ENCODE measurements at regions not wholly inside any gene's neighbourhood (a gene's known extent, or its start where the extent isn't known, plus 50 kb on each side); places are given as distances from the start of the nearest gene placed in this dataset.
"Not testable (repeated sequence)": the region's sequence is repeated elsewhere in the genome, so short reads cannot be mapped to it uniquely, and the experiment has no call there.

DNA sequence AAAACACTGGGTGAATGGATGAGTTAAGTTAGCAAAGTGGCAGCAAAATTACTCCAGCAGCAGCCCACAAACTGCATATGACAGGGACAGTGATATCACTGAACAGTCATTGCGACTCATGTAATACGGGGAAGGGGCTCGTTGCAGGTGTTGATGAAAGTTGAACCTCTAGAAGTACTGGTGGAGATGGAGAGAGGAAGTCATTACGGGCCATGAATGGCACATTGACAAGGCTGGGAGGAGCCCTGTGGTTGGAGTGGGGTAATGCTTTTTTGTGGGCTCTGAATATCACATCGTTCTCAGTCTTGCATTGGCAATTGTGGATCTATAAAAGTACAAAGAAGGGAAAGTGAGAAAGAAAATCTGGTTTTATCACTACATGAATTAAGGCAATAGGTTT, 278.1 kb downstream of the ZPLD1 start:
- no peaks in the 10 kb centered on the region for H3K36me3 ChIP-seq (ENCODE audit: control insufficient read depth in 1 of 2, insufficient read depth in 2 of 2, low read length in 2 of 2)
- no peak overlapping the region for H3K27ac ChIP-seq (ENCODE audit: low read depth, low read length)
- H3K4me1 ChIP-seq (ENCODE audit: control insufficient read depth in 1 of 2, insufficient read depth in 2 of 2, low read length in 2 of 2), result no peaks in the 10 kb centered on the region
- H3K27me3 ChIP-seq (ENCODE audit: control insufficient read depth in 1 of 2, insufficient read depth in 2 of 2, low read length in 2 of 2), result no peaks in the 10 kb centered on the region
- H3K9ac ChIP-seq (ENCODE audit: low read depth in 1 of 2, low read length in 2 of 2), result no peak overlapping the region
- no peak overlapping the region for H3K4me3 ChIP-seq (ENCODE audit: low read depth in 1 of 2, low read length in 2 of 2)
- H3K9me3 ChIP-seq (ENCODE audit: control insufficient read depth in 1 of 2, low read length in 2 of 2), result no peaks in the 10 kb centered on the region

DNA sequence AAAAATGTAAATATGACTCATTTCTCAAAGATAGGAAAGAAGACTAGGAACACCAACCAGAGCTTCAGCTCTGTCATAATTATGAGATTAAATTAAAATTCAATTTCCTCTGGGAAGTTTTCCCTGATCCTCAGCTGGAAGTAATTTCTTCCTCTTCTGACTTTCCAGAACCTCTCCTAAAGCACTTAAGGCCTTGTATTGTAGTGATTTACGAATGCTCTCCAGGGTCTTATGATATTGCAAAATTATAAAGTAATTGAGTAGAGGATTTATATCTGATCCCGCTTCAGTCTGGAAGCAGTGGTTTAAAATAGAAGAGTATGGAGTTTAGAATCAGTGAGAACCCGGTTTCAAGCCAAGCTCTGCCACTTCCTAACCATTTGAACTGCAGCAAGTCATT, 279.8 kb downstream of the ZPLD1 start:
- H3K27ac ChIP-seq (ENCODE audit: low read depth, low read length), result no peak overlapping the region
- H3K9ac ChIP-seq (ENCODE audit: low read depth in 1 of 2, low read length in 2 of 2), result no peak overlapping the region
- H3K9me3 ChIP-seq (ENCODE audit: control insufficient read depth in 1 of 2, low read length in 2 of 2), result no peaks in the 10 kb centered on the region
- no peak overlapping the region for H3K4me3 ChIP-seq (ENCODE audit: low read depth in 1 of 2, low read length in 2 of 2)
- no peaks in the 10 kb centered on the region for H3K36me3 ChIP-seq (ENCODE audit: control insufficient read depth in 1 of 2, insufficient read depth in 2 of 2, low read length in 2 of 2)
- no peaks in the 10 kb centered on the region for H3K4me1 ChIP-seq (ENCODE audit: control insufficient read depth in 1 of 2, insufficient read depth in 2 of 2, low read length in 2 of 2)
- H3K27me3 ChIP-seq (ENCODE audit: control insufficient read depth in 1 of 2, insufficient read depth in 2 of 2, low read length in 2 of 2), result no peaks in the 10 kb centered on the region

DNA sequence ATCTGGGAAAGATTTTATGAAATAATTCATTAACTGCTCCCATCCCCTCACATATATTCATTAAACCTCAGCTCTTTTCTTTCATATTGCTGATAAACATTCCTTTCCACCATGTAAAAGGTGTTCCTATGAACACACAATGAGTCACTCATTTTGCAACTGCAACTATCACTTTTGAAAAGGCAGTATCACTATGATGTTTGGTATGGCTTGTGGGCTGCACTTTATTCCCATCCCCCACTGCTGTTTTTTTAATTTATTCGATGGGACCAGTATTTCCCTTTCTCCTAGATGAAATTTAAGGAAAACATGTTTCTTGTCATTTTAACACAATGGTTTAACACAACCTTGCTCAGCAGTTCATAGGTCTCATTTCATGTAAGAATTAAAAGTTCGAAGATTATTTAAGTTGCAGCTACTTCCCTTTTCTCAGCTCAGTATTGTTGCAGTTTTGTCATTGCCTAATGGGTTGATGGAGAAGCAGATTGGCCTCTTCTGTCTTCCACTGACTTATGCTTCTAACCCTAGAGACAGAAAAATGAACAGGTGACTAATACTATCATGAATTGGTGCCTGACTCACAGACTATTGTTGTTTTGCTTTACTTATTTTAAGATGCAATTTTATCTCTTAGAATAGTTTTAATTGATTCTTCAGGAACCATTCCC, 280.3 kb downstream of the ZPLD1 start:
- no peaks in the 10 kb centered on the region for H3K4me1 ChIP-seq (ENCODE audit: control insufficient read depth in 1 of 2, insufficient read depth in 2 of 2, low read length in 2 of 2)
- no peak overlapping the region for H3K27ac ChIP-seq (ENCODE audit: low read depth, low read length)
- no peaks in the 10 kb centered on the region for H3K9me3 ChIP-seq (ENCODE audit: control insufficient read depth in 1 of 2, low read length in 2 of 2)
- no peaks in the 10 kb centered on the region for H3K27me3 ChIP-seq (ENCODE audit: control insufficient read depth in 1 of 2, insufficient read depth in 2 of 2, low read length in 2 of 2)
- H3K4me3 ChIP-seq (ENCODE audit: low read depth in 1 of 2, low read length in 2 of 2), result no peak overlapping the region
- H3K36me3 ChIP-seq (ENCODE audit: control insufficient read depth in 1 of 2, insufficient read depth in 2 of 2, low read length in 2 of 2), result no peaks in the 10 kb centered on the region
- H3K9ac ChIP-seq (ENCODE audit: low read depth in 1 of 2, low read length in 2 of 2), result no peak overlapping the region

DNA sequence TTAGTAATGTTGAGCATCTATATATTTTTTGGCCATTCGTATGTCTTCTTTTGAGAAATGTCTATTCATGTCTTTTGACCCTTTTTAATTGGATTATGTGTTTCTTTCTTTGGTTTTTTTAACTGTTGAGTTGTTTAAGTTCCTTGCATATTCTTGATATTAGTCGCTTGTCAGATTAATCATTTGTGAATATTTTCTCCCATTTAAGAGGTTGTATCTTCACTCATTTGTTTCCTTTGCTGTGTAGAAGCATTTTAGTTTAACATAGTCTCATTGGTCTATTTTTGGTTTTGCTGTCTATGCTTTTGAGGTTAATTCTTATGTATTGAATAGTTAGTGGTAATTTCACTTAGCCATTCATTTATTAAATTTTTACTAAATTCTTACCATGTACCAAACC, 283.8 kb downstream of the ZPLD1 start:
- no peaks in the 10 kb centered on the region for H3K27me3 ChIP-seq (ENCODE audit: control insufficient read depth in 1 of 2, insufficient read depth in 2 of 2, low read length in 2 of 2)
- no peak overlapping the region for H3K9ac ChIP-seq (ENCODE audit: low read depth in 1 of 2, low read length in 2 of 2)
- no peaks in the 10 kb centered on the region for H3K36me3 ChIP-seq (ENCODE audit: control insufficient read depth in 1 of 2, insufficient read depth in 2 of 2, low read length in 2 of 2)
- H3K9me3 ChIP-seq (ENCODE audit: control insufficient read depth in 1 of 2, low read length in 2 of 2), result no peaks in the 10 kb centered on the region
- no peak overlapping the region for H3K4me3 ChIP-seq (ENCODE audit: low read depth in 1 of 2, low read length in 2 of 2)
- no peak overlapping the region for H3K27ac ChIP-seq (ENCODE audit: low read depth, low read length)
- no peaks in the 10 kb centered on the region for H3K4me1 ChIP-seq (ENCODE audit: control insufficient read depth in 1 of 2, insufficient read depth in 2 of 2, low read length in 2 of 2)

DNA sequence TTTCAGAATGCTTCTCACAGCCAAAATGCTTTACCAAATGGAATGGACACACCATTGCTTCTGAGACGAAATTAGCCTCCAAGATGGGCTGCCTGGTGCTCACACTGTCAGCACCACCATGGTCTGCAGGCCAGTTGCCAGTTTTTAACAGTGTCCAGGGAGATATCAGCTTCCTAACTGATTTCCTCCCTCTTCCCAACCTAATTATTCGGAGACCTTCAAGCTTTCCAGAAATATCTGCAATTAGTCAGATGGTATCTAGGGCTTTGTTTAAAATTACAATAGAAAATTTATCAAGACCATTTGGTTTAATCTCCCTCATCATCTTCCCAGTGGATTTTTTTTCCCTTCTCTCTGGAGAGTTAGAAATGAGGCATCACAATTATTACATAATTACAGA, 287.5 kb downstream of the ZPLD1 start:
- Histone ChIP-seq H3K36me3 (ENCODE audit: control insufficient read depth in 1 of 2, insufficient read depth in 2 of 2, low read length in 2 of 2) (no peaks in the 10 kb centered on the region), H3K27me3 (ENCODE audit: control insufficient read depth in 1 of 2, insufficient read depth in 2 of 2, low read length in 2 of 2) (no peaks in the 10 kb centered on the region)

DNA sequence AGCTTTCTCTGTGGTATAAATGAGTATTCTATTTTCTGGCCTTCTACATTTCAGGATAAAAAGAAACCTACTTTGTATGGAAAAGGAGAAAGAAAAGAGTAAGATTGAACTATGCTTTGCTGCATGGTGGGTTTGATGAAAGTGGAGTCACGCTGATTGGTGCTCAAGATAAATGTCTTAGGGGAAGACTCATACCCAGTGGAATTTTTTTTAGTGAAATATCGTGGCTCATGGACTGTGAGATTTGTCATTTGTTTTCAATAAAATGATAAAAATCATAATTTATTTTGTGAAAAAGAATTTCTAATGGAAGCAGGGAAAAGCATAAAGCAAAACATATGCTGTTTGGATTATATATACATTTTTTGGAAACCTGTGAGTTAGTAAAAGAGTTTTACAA, 292.5 kb downstream of the ZPLD1 start:
- no peaks in the 10 kb centered on the region for H3K4me1 ChIP-seq (ENCODE audit: control insufficient read depth in 1 of 2, insufficient read depth in 2 of 2, low read length in 2 of 2)
- no peaks in the 10 kb centered on the region for H3K9me3 ChIP-seq (ENCODE audit: control insufficient read depth in 1 of 2, low read length in 2 of 2)
- H3K4me3 ChIP-seq (ENCODE audit: low read depth in 1 of 2, low read length in 2 of 2), result no peak overlapping the region
- H3K27ac ChIP-seq (ENCODE audit: low read depth, low read length), result no peak overlapping the region
- H3K36me3 ChIP-seq (ENCODE audit: control insufficient read depth in 1 of 2, insufficient read depth in 2 of 2, low read length in 2 of 2), result no peaks in the 10 kb centered on the region
- H3K9ac ChIP-seq (ENCODE audit: low read depth in 1 of 2, low read length in 2 of 2), result no peak overlapping the region
- no peaks in the 10 kb centered on the region for H3K27me3 ChIP-seq (ENCODE audit: control insufficient read depth in 1 of 2, insufficient read depth in 2 of 2, low read length in 2 of 2)

More for the DNA sequence above, 287.5 kb downstream of the ZPLD1 start:
- Histone ChIP-seq H3K9me3 (ENCODE audit: control insufficient read depth in 1 of 2, low read length in 2 of 2) (no peaks in the 10 kb centered on the region), H3K4me1 (ENCODE audit: control insufficient read depth in 1 of 2, insufficient read depth in 2 of 2, low read length in 2 of 2) (no peaks in the 10 kb centered on the region), H3K27ac (ENCODE audit: low read depth, low read length) (no peak overlapping the region), H3K9ac (ENCODE audit: low read depth in 1 of 2, low read length in 2 of 2) (no peak overlapping the region), H3K4me3 (ENCODE audit: low read depth in 1 of 2, low read length in 2 of 2) (no peak overlapping the region)

DNA sequence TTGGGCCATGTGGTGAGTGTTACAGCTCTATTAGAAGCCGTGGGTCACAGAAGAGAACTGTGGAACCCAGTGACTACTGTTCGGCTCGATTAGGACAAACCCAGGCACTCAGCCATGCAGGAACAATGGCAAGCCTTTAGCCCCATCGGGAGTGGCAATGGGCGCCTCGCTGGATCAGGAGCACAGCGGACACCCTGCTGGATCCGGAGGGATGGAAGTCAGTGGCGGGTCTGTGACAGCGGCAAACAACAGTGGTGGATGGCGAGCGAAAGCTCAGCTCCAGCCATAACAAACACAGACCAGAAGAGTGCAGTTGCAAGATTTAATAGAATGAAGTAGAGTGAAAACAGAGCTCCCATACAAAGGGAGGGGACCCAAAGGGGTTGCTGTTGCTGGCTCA, 297.8 kb downstream of the ZPLD1 start:
- not testable (repeated sequence) for H3K27ac ChIP-seq (ENCODE audit: low read depth, low read length); H3K27me3 ChIP-seq (ENCODE audit: control insufficient read depth in 1 of 2, insufficient read depth in 2 of 2, low read length in 2 of 2); H3K9ac ChIP-seq (ENCODE audit: low read depth in 1 of 2, low read length in 2 of 2); H3K4me3 ChIP-seq (ENCODE audit: low read depth in 1 of 2, low read length in 2 of 2); H3K9me3 ChIP-seq (ENCODE audit: control insufficient read depth in 1 of 2, low read length in 2 of 2); H3K4me1 ChIP-seq (ENCODE audit: control insufficient read depth in 1 of 2, insufficient read depth in 2 of 2, low read length in 2 of 2); H3K36me3 ChIP-seq (ENCODE audit: control insufficient read depth in 1 of 2, insufficient read depth in 2 of 2, low read length in 2 of 2)

DNA sequence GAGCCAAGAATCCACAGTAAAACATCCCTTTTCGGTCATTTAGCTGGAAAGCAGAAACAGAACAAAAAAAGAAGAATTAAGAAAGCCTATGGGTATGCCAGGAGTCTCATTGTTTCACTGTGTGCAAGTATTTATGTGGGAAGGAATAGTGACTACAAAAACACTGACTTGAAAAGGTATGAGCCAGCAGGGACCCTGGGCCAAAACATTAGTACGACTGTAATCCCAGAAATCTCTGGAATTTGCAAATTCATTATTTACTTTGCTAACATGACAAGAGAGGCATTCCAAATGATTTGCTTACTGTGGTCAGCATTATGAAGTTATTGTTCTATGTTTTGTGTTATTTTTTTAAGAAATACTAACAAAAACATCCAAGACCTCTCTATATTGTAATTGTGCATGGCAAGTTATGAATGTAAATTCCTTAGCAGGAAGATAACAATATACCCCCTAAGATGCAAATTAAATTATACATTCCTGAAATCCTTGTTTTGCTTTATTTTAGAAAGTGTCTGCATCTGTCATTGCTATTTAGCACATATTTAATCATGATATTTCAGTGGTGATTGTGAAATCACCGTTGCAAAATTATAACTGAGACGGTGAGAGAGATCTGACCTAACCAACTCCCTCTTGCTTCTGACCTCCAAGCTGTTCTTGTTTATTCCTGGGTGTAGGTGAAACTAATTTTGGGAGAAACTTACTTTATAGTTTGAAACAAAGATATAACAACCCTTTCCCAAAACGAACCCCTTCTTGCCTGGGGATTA, 299.2 kb downstream of the ZPLD1 start:
- H3K27me3 ChIP-seq (ENCODE audit: control insufficient read depth in 1 of 2, insufficient read depth in 2 of 2, low read length in 2 of 2), result no peaks in the 10 kb centered on the region
- H3K27ac ChIP-seq (ENCODE audit: low read depth, low read length), result no peak overlapping the region
- no peaks in the 10 kb centered on the region for H3K4me1 ChIP-seq (ENCODE audit: control insufficient read depth in 1 of 2, insufficient read depth in 2 of 2, low read length in 2 of 2)
- no peaks in the 10 kb centered on the region for H3K9me3 ChIP-seq (ENCODE audit: control insufficient read depth in 1 of 2, low read length in 2 of 2)
- H3K36me3 ChIP-seq (ENCODE audit: control insufficient read depth in 1 of 2, insufficient read depth in 2 of 2, low read length in 2 of 2), result no peaks in the 10 kb centered on the region
- H3K4me3 ChIP-seq (ENCODE audit: low read depth in 1 of 2, low read length in 2 of 2), result no peak overlapping the region
- H3K9ac ChIP-seq (ENCODE audit: low read depth in 1 of 2, low read length in 2 of 2), result no peak overlapping the region

DNA sequence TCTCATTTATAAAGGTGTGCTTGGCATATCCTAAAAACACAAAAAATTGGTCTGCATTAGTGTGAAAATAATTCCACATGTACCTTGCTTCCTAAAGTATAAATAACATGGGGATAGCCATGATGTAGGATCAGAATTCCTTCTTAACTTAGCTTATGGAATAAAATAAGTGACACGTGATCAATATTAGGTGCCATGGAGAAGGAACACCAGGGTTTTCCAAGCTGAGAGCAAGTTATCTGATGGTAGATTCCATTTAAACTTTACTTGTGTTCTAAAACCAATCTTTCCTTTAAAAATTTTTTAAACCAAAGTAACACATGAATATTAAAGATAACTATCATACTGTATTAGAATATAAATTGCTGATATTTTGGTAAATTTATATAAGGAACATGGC, 300.5 kb downstream of the ZPLD1 start:
- Histone ChIP-seq H3K27me3 (ENCODE audit: control insufficient read depth in 1 of 2, insufficient read depth in 2 of 2, low read length in 2 of 2) (no peaks in the 10 kb centered on the region), H3K9ac (ENCODE audit: low read depth in 1 of 2, low read length in 2 of 2) (no peak overlapping the region), H3K27ac (ENCODE audit: low read depth, low read length) (no peak overlapping the region), H3K36me3 (ENCODE audit: control insufficient read depth in 1 of 2, insufficient read depth in 2 of 2, low read length in 2 of 2) (no peaks in the 10 kb centered on the region), H3K4me3 (ENCODE audit: low read depth in 1 of 2, low read length in 2 of 2) (no peak overlapping the region), H3K9me3 (ENCODE audit: control insufficient read depth in 1 of 2, low read length in 2 of 2) (no peaks in the 10 kb centered on the region), H3K4me1 (ENCODE audit: control insufficient read depth in 1 of 2, insufficient read depth in 2 of 2, low read length in 2 of 2) (no peaks in the 10 kb centered on the region)

DNA sequence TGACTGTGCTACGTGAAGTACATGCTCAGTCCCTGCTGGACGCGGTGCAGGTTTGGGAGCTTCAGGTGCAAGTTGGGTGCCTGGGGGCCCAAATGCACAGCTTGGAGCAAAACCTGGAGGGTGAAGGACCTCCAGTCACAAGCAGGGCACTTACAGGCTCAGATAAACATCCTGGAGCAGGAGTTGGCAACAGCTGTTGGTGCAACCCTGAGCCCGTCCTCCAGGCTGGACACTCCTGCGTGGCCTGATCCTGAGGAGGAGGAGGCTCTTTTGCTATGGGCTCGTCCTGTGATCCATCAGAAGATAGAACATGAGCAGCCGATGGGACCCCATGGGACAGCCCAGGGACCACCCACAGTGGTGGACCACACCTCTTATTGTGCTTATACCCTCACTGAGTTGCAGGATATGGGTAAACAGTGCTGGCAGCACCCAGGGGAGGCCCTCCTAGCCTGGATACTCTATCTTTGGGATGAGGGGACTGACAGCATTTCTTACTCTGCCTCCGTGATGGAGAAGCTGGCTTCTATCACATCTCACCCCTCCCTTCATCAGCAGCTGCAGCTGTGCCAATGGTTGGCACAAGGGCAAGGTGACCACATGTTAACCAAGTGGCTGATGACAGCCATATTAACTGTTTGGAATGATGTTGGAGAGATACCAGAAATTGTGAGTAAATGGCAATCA, 301.6 kb downstream of the ZPLD1 start:
- Histone ChIP-seq H3K27ac (ENCODE audit: low read depth, low read length) (no peak overlapping the region), H3K9ac (ENCODE audit: low read depth in 1 of 2, low read length in 2 of 2) (no peak overlapping the region), H3K9me3 (ENCODE audit: control insufficient read depth in 1 of 2, low read length in 2 of 2) (no peaks in the 10 kb centered on the region), H3K4me3 (ENCODE audit: low read depth in 1 of 2, low read length in 2 of 2) (no peak overlapping the region), H3K36me3 (ENCODE audit: control insufficient read depth in 1 of 2, insufficient read depth in 2 of 2, low read length in 2 of 2) (no peaks in the 10 kb centered on the region), H3K27me3 (ENCODE audit: control insufficient read depth in 1 of 2, insufficient read depth in 2 of 2, low read length in 2 of 2) (no peaks in the 10 kb centered on the region), H3K4me1 (ENCODE audit: control insufficient read depth in 1 of 2, insufficient read depth in 2 of 2, low read length in 2 of 2) (no peaks in the 10 kb centered on the region)
